Activated B cell treated with CpG ODN at 0.5 μM for 24 hours (primary cell): ENCODE measurements at regions not wholly inside any gene's neighbourhood (a gene's known extent, or its start where the extent isn't known, plus 50 kb on each side); places are given as distances from the start of the nearest gene placed in this dataset.
A peak's percentile ranks its signal among the peaks of the same experiment; 100 is the strongest.

Source experiments
- ATAC-seq: fragments of 200-7000 bp; cut with Tn5 transposase; one replicate; pipeline ENCODE4 v1.10.0; 2021; ENCODE audit warnings: low read depth, mild to moderate bottlenecking, moderate library complexity
- CTCF ChIA-PET: fragments of 350-600 bp; sonication (Branson Sonifier 250); formaldehyde crosslinking; loops from one replicate; lab custom pipeline; 2021; ENCODE audit warnings: antibody characterized with exemption; lab: Charles Lee
- POLR2A ChIA-PET: fragments of 350-600 bp; sonication (Branson Sonifier 250); formaldehyde crosslinking; loops from one replicate; lab custom pipeline; 2021; ENCODE audit warnings: antibody characterized with exemption; lab: Charles Lee
- DNase-seq: peaks from one replicate; pipeline ENCODE4 v3.0.0; 2022
- H3K27ac Mint-ChIP-seq: one replicate; pipeline ENCODE4 v1.8.0; 2020; ENCODE audit warnings: mixed read lengths
- H3K27me3 Mint-ChIP-seq: one replicate; pipeline ENCODE4 v1.8.0; 2021; ENCODE audit warnings: mixed read lengths
- H3K36me3 Mint-ChIP-seq: one replicate; pipeline ENCODE4 v1.8.0; 2021; ENCODE audit warnings: low read depth, mixed read lengths
- H3K4me1 Mint-ChIP-seq: one replicate; pipeline ENCODE4 v1.8.0; 2021; ENCODE audit warnings: mixed read lengths
- H3K4me3 Mint-ChIP-seq: one replicate; pipeline ENCODE4 v1.8.0; 2020; ENCODE audit warnings: mild to moderate bottlenecking, mixed read lengths
- H3K9me3 Mint-ChIP-seq: one replicate; pipeline ENCODE4 v1.8.0; 2020; ENCODE audit warnings: mixed read lengths
- intact Hi-C: fragments of 100-400 bp; cut with micrococcal nuclease; formaldehyde crosslinking; loops from one replicate; pipeline ENCODE4 v1.15.1; 2024
- TF ChIP-seq, protein P1 (sequence below): fragments of 200-600 bp; IDR thresholded peaks from one replicate; pipeline ENCODE4 v1.8.0; 2022; ENCODE audit warnings: antibody characterized with exemption, mild to moderate bottlenecking

DNA sequence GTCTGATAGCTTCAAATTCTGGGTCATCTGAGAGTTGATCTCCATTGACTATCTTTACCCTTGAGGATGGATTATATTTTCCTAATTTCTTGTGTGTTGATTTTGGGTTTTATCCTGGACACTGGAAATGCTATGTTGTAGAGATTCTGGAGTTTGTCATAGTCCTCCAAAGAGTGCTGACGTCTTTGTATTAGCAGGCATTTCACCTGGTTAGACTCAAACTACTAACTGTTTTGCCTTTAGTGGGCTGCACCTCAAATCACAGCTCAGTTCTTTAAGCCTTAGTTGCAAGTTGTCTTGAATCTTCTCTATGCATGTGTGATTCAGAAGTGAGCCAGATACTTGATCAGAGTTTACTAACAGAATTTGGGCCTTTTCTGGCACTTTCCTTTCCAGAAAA is 264.3 kb downstream of the RPS24 start:
- DNase-seq (no peak), ATAC-seq (no peak)
- Mint-ChIP-seq H3K36me3 (peaks cover 3% of the 10 kb centered on the region), H3K4me1 (peaks cover 57% of the 10 kb centered on the region), H3K4me3 (no peak overlapping the region), H3K27ac (peak overlapping the region; percentile 61), H3K27me3 (no peaks in the 10 kb centered on the region), H3K9me3 (no peaks in the 10 kb centered on the region)
- CTCF ChIA-PET = no interaction called here
- intact Hi-C loops = no loop called here
- TF ChIP-seq, protein P1, sequence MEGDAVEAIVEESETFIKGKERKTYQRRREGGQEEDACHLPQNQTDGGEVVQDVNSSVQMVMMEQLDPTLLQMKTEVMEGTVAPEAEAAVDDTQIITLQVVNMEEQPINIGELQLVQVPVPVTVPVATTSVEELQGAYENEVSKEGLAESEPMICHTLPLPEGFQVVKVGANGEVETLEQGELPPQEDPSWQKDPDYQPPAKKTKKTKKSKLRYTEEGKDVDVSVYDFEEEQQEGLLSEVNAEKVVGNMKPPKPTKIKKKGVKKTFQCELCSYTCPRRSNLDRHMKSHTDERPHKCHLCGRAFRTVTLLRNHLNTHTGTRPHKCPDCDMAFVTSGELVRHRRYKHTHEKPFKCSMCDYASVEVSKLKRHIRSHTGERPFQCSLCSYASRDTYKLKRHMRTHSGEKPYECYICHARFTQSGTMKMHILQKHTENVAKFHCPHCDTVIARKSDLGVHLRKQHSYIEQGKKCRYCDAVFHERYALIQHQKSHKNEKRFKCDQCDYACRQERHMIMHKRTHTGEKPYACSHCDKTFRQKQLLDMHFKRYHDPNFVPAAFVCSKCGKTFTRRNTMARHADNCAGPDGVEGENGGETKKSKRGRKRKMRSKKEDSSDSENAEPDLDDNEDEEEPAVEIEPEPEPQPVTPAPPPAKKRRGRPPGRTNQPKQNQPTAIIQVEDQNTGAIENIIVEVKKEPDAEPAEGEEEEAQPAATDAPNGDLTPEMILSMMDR = no peak
- POLR2A ChIA-PET = no interaction called here

DNA sequence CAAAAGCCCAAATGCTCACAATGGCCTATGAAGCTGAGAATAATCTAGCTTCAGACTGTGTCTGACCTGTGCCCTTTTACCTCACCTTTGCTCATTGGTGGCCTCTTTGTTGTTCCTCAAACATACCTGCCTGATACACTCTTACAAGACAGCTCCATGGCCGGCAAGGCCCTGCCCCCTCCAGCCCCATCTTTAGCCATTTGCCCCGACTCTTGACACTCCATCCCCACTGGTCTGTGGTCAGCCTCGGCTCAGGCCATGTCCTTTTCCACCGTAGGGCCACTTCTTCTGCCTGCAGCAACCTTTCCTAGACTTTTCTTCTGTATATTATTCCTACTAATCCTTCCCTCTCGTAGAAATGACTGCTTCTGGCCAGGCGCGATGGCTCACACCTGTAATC is 265.2 kb downstream of the RPS24 start:
- Mint-ChIP-seq H3K4me3 (peak overlapping the region; percentile 6), H3K27ac (peak overlapping the region; percentile 4), H3K36me3 (peaks cover 3% of the 10 kb centered on the region), H3K27me3 (no peaks in the 10 kb centered on the region), H3K9me3 (no peaks in the 10 kb centered on the region), H3K4me1 (peaks cover 62% of the 10 kb centered on the region)
- CTCF ChIA-PET = interaction anchor here (1.6 kb wide), 1 partner anchor 897 kb away, joined by 3 read pairs; no protein-coding TSS in a partner anchor
- TF ChIP-seq, protein P1 = no peak
- intact Hi-C loops = no loop called here
- DNase-seq (no peak), ATAC-seq (no peak)
- POLR2A ChIA-PET = no interaction called here

DNA sequence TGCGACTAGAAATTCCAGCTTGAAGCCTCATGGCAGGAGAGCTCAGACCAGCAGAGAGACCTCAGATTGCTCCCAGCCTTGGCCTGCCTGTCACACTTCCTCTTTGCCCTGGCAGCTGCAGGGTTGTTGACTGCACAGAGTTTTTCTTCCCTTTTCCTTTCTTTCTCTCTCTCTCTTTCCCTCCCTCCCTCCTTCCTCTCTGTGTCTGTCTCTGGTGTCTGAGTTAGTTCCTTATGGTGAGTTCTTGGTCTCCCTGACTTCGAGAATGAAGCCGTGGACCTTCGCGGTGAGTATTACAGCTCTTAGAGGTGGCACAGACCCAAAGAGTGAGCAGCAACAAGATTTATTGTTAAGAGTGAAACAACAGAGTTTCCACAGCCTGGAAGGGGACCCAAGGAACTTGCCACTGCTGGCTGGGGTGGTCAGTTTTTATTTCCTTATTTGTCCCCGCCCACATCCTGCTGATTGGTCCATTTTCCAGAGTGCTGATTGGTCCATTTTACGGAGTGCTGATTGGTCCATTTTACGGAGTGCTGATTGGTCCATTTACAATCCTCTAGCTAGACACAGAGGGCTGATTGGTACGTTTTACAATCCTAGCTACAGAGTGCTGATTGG is 266.3 kb downstream of the RPS24 start:
- peak; percentile 27 for DNase-seq
- Mint-ChIP-seq H3K27me3 (no peaks in the 10 kb centered on the region), H3K27ac (peak overlapping the region; percentile 92), H3K4me1 (peaks cover 62% of the 10 kb centered on the region), H3K9me3 (no peaks in the 10 kb centered on the region), H3K4me3 (peak overlapping the region; percentile 60), H3K36me3 (peaks cover 3% of the 10 kb centered on the region)
- ATAC-seq = peak; percentile 5
- intact Hi-C loops = loop anchor here (5.0 kb wide), 3 partner anchors 253 to 1032 kb away; no protein-coding TSS in a partner anchor
- TF ChIP-seq, protein P1 = no peak
- ChIA-PET CTCF (interaction anchor here (1.6 kb wide), 1 partner anchor 896 kb away, joined by 3 read pairs; no protein-coding TSS in a partner anchor), POLR2A (interaction anchor here (1.3 kb wide), 1 partner anchor 255 kb away, joined by 3 read pairs; no protein-coding TSS in a partner anchor)

DNA sequence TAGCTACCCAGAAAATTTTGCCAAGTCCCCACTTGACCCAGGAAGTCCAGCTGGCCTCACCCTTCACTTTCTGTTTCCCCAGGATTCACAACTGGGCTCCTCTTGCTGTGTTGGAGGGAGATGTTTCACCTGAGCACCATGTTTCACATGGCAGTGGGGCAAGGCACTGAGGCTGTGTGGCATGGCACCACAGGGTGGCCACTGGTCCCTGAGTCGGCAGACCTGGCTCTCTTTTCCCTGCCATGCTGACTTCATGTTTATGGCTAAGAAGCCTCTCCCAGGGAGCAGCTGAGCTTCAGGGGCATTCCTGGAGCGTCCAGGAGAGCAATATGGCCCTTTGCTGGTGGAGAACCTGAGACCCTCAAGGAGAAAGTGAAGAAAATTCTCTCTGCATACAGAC is 266.9 kb downstream of the RPS24 start:
- ChIA-PET CTCF (no interaction called here), POLR2A (interaction anchor here (1.3 kb wide), 1 partner anchor 255 kb away, joined by 3 read pairs; no protein-coding TSS in a partner anchor)
- ATAC-seq (no peak), DNase-seq (no peak)
- H3K27me3 Mint-ChIP-seq = no peaks in the 10 kb centered on the region
- TF ChIP-seq, protein P1 = no peak
- peak overlapping the region; percentile 2 for H3K4me3 Mint-ChIP-seq
- H3K9me3 Mint-ChIP-seq = no peaks in the 10 kb centered on the region
- peak overlapping the region; percentile 1 for H3K27ac Mint-ChIP-seq
- intact Hi-C loops = loop anchor here (5.0 kb wide), 3 partner anchors 253 to 1032 kb away; no protein-coding TSS in a partner anchor
- H3K4me1 Mint-ChIP-seq = peaks cover 62% of the 10 kb centered on the region
- peaks cover 3% of the 10 kb centered on the region for H3K36me3 Mint-ChIP-seq

DNA sequence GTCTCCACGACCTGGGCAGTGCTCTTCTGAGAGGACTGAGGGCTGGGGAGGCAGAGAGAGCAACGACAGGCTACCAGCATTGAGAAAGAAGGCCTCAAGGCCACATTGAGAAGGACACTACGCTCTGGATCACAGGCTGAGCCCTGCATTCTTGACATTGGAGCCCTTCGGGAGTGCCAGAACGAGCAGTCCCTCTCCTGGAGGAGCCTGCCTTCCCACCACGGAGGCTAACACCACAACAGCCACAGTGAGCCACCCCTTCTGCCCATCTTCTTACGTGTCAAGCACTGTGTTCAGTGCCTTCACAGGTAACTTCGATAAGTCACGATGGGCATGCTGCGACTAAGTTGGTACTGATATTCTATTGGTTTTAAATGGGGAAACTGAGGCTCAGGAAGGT is 267.8 kb downstream of the RPS24 start:
- POLR2A ChIA-PET = interaction anchor here (1.3 kb wide), 1 partner anchor 265 kb away, joined by 4 read pairs; no protein-coding TSS in a partner anchor
- CTCF ChIA-PET = no interaction called here
- Mint-ChIP-seq H3K9me3 (no peaks in the 10 kb centered on the region), H3K27ac (no peak overlapping the region), H3K36me3 (peaks cover 3% of the 10 kb centered on the region), H3K27me3 (no peaks in the 10 kb centered on the region), H3K4me3 (no peak overlapping the region), H3K4me1 (peaks cover 60% of the 10 kb centered on the region)
- no peak for DNase-seq
- TF ChIP-seq, protein P1 = no peak
- ATAC-seq = no peak
- intact Hi-C loops = loop anchor here (5.0 kb wide), 3 partner anchors 254 to 1031 kb away; no protein-coding TSS in a partner anchor
